AG04449 (cell line): ENCODE measurements at regions not wholly inside any gene's neighbourhood (a gene's known extent, or its start where the extent isn't known, plus 50 kb on each side); places are given as distances from the start of the nearest gene placed in this dataset.

Experiments
- CTCF ChIA-PET: fragments of 350-600 bp; formaldehyde crosslinking; extraction: SDS; loops from one replicate; lab custom pipeline; 2021; ENCODE audit warnings: antibody characterized with exemption; lab: Yijun Ruan, JAX
- POLR2A ChIA-PET: fragments of 400-600, 350-600 bp; formaldehyde crosslinking; extraction: SDS; loops from one replicate; lab custom pipeline; 2020; ENCODE audit warnings: antibody characterized with exemption, inconsistent platforms; lab: Yijun Ruan, JAX
- DNase-seq: peaks from one replicate; pipeline ENCODE4 v3.0.0-alpha.2; 2010; ENCODE audit warnings: low read depth, low spot score
- H3K4me3 ChIP-seq: 2 replicates; pipeline ENCODE4 v1.5.1; 2011; ENCODE audit warnings: low read depth, mild to moderate bottlenecking, control low read depth, low read length
- TF ChIP-seq, protein P1 (sequence below): IDR thresholded peaks from one replicate; pipeline ENCODE4 v1.5.1; 2011; ENCODE audit warnings: mild to moderate bottlenecking, moderate library complexity, low read length, control low read depth, inconsistent platforms; ENCODE audit not compliant: insufficient read depth; ENCODE audit errors: missing control alignments

DNA sequence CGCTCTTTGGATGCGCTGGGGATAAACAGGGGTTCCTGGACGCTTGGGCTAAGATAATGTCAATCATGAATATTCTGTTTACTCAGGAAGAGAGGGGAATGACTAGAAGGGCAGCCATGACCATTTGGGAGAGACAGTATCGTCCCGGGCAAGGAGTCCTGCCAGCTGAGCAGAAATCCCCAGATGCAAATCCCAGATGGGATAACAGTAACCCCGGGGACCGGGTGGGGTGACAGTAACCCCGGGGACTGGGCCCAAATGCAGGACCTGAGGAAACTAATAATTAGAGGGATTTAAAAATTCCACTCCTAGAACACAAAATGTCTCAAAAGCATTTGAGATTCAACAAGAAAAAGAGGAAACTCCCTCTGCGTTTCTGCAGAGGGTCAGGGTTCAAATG, 189.0 kb upstream of the PPP1R26 start:
- POLR2A ChIA-PET = no interaction called here
- H3K4me3 ChIP-seq = no peak overlapping the region
- DNase-seq = no peak
- CTCF ChIA-PET = no interaction called here
- TF ChIP-seq, protein P1, sequence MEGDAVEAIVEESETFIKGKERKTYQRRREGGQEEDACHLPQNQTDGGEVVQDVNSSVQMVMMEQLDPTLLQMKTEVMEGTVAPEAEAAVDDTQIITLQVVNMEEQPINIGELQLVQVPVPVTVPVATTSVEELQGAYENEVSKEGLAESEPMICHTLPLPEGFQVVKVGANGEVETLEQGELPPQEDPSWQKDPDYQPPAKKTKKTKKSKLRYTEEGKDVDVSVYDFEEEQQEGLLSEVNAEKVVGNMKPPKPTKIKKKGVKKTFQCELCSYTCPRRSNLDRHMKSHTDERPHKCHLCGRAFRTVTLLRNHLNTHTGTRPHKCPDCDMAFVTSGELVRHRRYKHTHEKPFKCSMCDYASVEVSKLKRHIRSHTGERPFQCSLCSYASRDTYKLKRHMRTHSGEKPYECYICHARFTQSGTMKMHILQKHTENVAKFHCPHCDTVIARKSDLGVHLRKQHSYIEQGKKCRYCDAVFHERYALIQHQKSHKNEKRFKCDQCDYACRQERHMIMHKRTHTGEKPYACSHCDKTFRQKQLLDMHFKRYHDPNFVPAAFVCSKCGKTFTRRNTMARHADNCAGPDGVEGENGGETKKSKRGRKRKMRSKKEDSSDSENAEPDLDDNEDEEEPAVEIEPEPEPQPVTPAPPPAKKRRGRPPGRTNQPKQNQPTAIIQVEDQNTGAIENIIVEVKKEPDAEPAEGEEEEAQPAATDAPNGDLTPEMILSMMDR = no peak

- no peak overlapping the region for H3K4me3 ChIP-seq
- TF ChIP-seq, protein P1 = no peak
- no peak for DNase-seq
- ChIA-PET POLR2A (no interaction called here), CTCF (no interaction called here)
Observed at GRCh38 chr9:135291165-135291564, 188.4 kb upstream of the PPP1R26 start.

GRCh38 chr9:135294836-135295235, 184.7 kb upstream of the PPP1R26 start:
- no peak for DNase-seq
- H3K4me3 ChIP-seq = no peak overlapping the region
- TF ChIP-seq, protein P1 = no peak
- ChIA-PET POLR2A (no interaction called here), CTCF (no interaction called here)

DNA sequence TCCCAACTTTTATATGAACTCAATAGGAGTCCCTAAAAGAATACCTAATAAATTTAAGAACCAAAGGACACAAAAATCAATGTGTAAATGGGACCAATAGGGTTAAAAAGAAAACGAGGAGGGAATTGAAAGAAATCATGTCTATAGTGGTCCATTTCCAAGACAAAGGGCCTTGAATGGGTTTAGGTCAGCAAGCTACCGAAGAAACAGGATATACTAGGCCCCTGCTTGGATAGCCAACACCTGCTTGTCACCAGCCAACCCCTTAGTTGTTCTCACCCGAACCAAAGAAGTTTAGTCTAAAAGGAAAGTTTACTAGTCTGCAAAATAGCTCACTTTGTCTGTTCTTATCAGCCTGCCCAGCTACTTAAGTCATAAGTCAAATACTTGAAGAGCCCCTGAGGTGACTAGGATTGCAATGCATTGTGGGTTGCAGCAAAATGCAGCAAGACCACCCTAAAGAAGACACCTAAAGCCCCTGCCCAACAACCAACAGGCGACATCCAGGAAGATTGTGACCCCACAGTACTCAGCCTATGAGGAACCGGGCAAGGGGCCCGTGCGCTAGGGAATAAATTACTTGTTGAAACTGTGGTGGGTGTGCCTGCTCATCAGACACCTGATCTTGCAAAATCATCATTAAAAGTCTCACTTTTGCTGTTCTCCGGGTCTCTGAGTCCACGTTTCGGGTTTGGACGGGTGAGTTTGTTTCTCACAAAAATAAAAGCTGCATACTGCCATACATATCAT, 183.9 kb upstream of the PPP1R26 start:
- TF ChIP-seq, protein P1 = no peak
- ChIA-PET CTCF (no interaction called here), POLR2A (no interaction called here)
- no peak overlapping the region for H3K4me3 ChIP-seq
- no peak for DNase-seq

- H3K4me3 ChIP-seq = no peak overlapping the region
- TF ChIP-seq, protein P1 = no peak
- POLR2A ChIA-PET = no interaction called here
- no peak for DNase-seq
- CTCF ChIA-PET = no interaction called here
Observed at GRCh38 chr9:135296735-135297455, 182.7 kb upstream of the PPP1R26 start.

GRCh38 chr9:135297456-135298075, 182.0 kb upstream of the PPP1R26 start:
- no peak overlapping the region for H3K4me3 ChIP-seq
- ChIA-PET POLR2A (no interaction called here), CTCF (no interaction called here)
- TF ChIP-seq, protein P1 = no peak
- DNase-seq = no peak
